ENCODE measurements at regions not wholly inside any gene's neighbourhood (a gene's known extent, or its start where the extent isn't known, plus 50 kb on each side); places are given as distances from the start of the nearest gene placed in this dataset.

GRCh38 chr10:107657851-107658250 lies 493.3 kb upstream of the SORCS1 start:
- TF ChIP-seq EZH2 (IDR thresholded peaks at IDR 0.05; ENCODE audit: low read depth, unreplicated experiment) (no peak), CTCF (conservative IDR thresholded peaks at IDR 0.05; ENCODE audit: low read depth in 2 of 2) (no peak)

Measured in GM23338 (cell line).